Panc1 (cell line): ENCODE measurements at regions not wholly inside any gene's neighbourhood (a gene's known extent, or its start where the extent isn't known, plus 50 kb on each side); places are given as distances from the start of the nearest gene placed in this dataset.

Experiments used
- ATAC-seq: fragments of 200-7000 bp; cut with Tn5 transposase; 2 replicates; pipeline ENCODE4 v1.9.1; 2020; ENCODE audit warnings: mild to moderate bottlenecking, moderate library complexity
- BruUV-seq: library from RNA; stranded (reverse); fragments of 400-500 nt; replicated peaks from 2 replicates; lab custom pipeline; 2021; lab: Mats Ljungman, UMichigan
- CTCF ChIA-PET: fragments of 300-600 bp; sonication (Branson Sonifier 250); formaldehyde crosslinking; loops from one replicate; lab custom pipeline; 2022; ENCODE audit warnings: antibody characterized with exemption; lab: Charles Lee
- POLR2A ChIA-PET: fragments of 300-600 bp; sonication (Branson Sonifier 250); formaldehyde crosslinking; loops from one replicate; lab custom pipeline; 2022; ENCODE audit warnings: antibody characterized with exemption; lab: Charles Lee
- DNase-seq: peaks from one replicate; pipeline ENCODE4 v3.0.0-alpha.2; 2010; ENCODE audit warnings: low read depth, low spot score
- H3K27ac ChIP-seq: 2 replicates; pipeline ENCODE4 v1.5.1; 2011; ENCODE audit warnings: mild to moderate bottlenecking, low read length, inconsistent platforms
- H3K27me3 ChIP-seq: fragments of 200-500 bp; sonication (Bioruptor generic); 2 replicates; pipeline ENCODE4 v1.6.0; 2014; ENCODE audit warnings: low read length, inconsistent platforms; ENCODE audit not compliant: control insufficient read depth, insufficient read depth
- H3K36me3 ChIP-seq: fragments of 200-500 bp; sonication (Bioruptor generic); 2 replicates; pipeline ENCODE4 v1.5.1; 2014; ENCODE audit warnings: inconsistent platforms, mild to moderate bottlenecking, low read length, moderate library complexity; ENCODE audit not compliant: control insufficient read depth, insufficient read depth
- H3K4me1 ChIP-seq: 2 replicates; pipeline ENCODE4 v1.5.1; 2011; ENCODE audit warnings: inconsistent platforms, mild to moderate bottlenecking, low read length, moderate library complexity; ENCODE audit not compliant: control insufficient read depth, insufficient read depth
- H3K4me3 ChIP-seq, 2 experiments: 2 replicates each; pipeline ENCODE4 v1.5.1; 2011 to 2012; ENCODE audit warnings: low read depth in 2 of 2, low read length in 2 of 2, mild to moderate bottlenecking in 2 of 2, inconsistent platforms in 1 of 2, moderate library complexity in 1 of 2
- H3K9me3 ChIP-seq: fragments of 200-500 bp; sonication (Bioruptor generic); 2 replicates; pipeline ENCODE4 v1.5.1; 2014; ENCODE audit warnings: low read depth, mild to moderate bottlenecking, inconsistent platforms, low read length, moderate library complexity; ENCODE audit not compliant: control insufficient read depth, insufficient read depth
- CTCF ChIP-seq: fragments of 450-650 bp; IDR thresholded peaks from 2 replicates; pipeline ENCODE4 v1.5.1; 2017; ENCODE audit warnings: mild to moderate bottlenecking
- POLR2AphosphoS5 ChIP-seq: IDR thresholded peaks from 2 replicates; pipeline ENCODE4 v1.6.1; 2012; ENCODE audit warnings: mild to moderate bottlenecking, low read depth, low read length, moderate library complexity
- REST ChIP-seq, 2 experiments: IDR thresholded peaks; 2 replicates each; pipeline ENCODE4 v1.6.1; 2011 to 2012; ENCODE audit warnings: low read depth in 2 of 2, control low read depth in 1 of 2, low read length in 1 of 2, mild to moderate bottlenecking in 1 of 2, moderate library complexity in 1 of 2; ENCODE audit not compliant: insufficient read depth in 1 of 2
- TCF7L2 ChIP-seq: IDR thresholded peaks from 2 replicates; pipeline ENCODE4 v1.6.1; 2011; ENCODE audit warnings: mild to moderate bottlenecking, low read depth, low read length, inconsistent platforms
- in situ Hi-C: cut with HindIII; loops from 2 replicates; pipeline ENCODE4 v1.10.0; 2016; ENCODE audit warnings: low sequenced_read_pairs, low pct_unique_long_range_greater_than_20kb
- intact Hi-C: fragments of 100-400 bp; cut with micrococcal nuclease; formaldehyde crosslinking; loops from one replicate; pipeline ENCODE4 v1.10.0; 2022; ENCODE audit not compliant: unreplicated experiment

- no peak for DNase-seq
- TF ChIP-seq TCF7L2 (no peak), REST (IDR thresholded peaks at IDR 0.05; ENCODE audit: insufficient read depth in 1 of 2, low read depth in 2 of 2, low read length in 1 of 2) (no peak)
- POLR2A ChIA-PET = no interaction called here
- Histone ChIP-seq H3K36me3 (no peaks in the 10 kb centered on the region), H3K4me3 (no peak overlapping the region), H3K9me3 (no peaks in the 10 kb centered on the region; the same call in 1 of the 2 replicates), H3K27ac (no peak overlapping the region), H3K27me3 (no peaks in the 10 kb centered on the region), H3K4me1 (no peaks in the 10 kb centered on the region)
- intact Hi-C loops (no loop called here), in situ Hi-C loops (no loop called here)
- no TSS peak for BruUV-seq
- CTCF ChIA-PET = no interaction called here
- ATAC-seq = no peak
Measured at GRCh38 chr2:138428710-138429440, 72.7 kb upstream of the SPOPL start.

GRCh38 chr2:138430181-138430580, 71.4 kb upstream of the SPOPL start:
- no TSS peak for BruUV-seq

More at GRCh38 chr2:138430181-138430580, 71.4 kb upstream of the SPOPL start:
- TF ChIP-seq POLR2AphosphoS5 = no peak
- no peak for TF ChIP-seq CTCF
- no peak for TF ChIP-seq REST (IDR thresholded peaks at IDR 0.05; ENCODE audit: insufficient read depth in 1 of 2, low read depth in 2 of 2, low read length in 1 of 2)
- CTCF ChIA-PET = no interaction called here
- POLR2A ChIA-PET = no interaction called here
- Histone ChIP-seq H3K4me1 (no peaks in the 10 kb centered on the region), H3K9me3 (no peaks in the 10 kb centered on the region; the same call in 1 of the 2 replicates), H3K36me3 (no peaks in the 10 kb centered on the region), H3K4me3 (no peak overlapping the region), H3K27me3 (no peaks in the 10 kb centered on the region), H3K27ac (no peak overlapping the region)
- intact Hi-C loops = no loop called here
- in situ Hi-C loops = no loop called here
- DNase-seq (no peak), ATAC-seq (no peak)
